Stimulated activated CD8-positive, alpha-beta memory T cell treated with anti-CD3 and anti-CD28 coated beads, Interleukin-12 subunit alpha, Interleukin-12 subunit beta, amount 100 ng/mL, for 24 hours (primary cell): ENCODE measurements at regions not wholly inside any gene's neighbourhood (a gene's known extent, or its start where the extent isn't known, plus 50 kb on each side); places are given as distances from the start of the nearest gene placed in this dataset.

Experiments
- DNase-seq: peaks from one replicate; pipeline ENCODE4 v3.0.0-alpha.2; 2020; ENCODE audit errors: extremely low read depth

DNA sequence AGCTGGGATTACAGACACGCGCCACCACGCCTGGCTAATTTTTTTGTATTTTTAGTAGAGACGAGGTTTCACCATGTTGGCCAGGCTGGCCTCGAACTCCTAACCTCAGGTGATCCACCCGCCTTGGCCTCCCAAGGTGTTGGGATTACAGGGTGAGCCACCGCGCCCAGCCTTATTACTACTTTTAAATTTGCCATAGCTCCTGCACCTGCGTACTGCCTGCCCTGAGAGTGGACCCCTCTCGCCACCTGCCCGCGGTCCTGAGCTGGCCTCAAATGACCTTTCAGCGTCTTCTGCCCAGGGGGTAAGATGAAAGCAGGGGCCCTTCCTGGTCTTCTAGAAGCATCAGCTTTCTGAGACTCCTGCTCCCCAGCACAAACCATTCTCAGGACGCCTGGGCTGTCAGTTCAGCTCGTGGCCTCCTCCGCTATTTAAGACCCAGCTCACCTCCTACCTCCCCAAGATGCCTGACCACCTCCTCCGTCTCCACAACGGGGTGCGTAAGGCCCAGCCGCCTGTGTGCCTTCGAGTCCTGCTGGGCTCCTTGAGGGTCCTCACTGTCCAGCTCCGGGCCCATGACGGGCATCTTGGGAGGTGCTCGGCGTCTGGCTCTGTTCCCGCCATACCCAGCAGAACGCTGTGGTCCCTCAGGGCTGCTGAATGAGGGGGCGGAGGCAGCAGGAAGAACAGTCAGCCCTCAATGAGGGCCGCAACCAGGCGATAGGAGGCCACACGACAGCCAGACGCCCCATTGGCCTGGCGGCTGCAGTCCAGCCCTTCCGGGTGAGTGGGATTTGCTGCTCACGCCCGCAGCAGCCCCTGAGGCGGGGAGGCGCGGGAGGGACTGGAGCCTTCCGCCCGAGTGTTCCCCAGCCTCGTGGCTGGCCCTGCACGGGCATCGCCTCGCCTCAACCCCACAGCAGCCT, 266.6 kb downstream of the TFCP2L1 start:
- no peak for DNase-seq

DNA sequence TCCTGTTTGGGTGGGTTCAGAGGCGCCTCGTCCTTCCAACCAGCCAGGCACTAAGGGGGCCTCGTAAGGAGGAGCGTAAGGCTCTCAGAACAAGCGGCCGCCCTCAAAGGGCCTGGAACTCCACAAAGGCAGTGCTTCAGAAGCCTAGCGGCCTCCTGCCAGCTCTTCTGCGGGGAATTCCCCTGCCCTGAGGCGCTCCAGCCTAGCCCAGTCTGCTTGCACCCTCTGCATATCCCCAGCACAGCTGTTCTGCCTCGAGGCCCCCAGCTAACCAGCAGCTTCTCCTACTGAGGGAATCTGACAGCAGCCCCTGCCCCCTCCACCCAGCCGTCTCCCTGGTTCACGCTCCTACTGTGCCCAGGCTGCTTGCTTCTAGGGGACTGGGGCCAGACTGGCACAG, 265.9 kb downstream of the TFCP2L1 start:
- no peak for DNase-seq

DNA sequence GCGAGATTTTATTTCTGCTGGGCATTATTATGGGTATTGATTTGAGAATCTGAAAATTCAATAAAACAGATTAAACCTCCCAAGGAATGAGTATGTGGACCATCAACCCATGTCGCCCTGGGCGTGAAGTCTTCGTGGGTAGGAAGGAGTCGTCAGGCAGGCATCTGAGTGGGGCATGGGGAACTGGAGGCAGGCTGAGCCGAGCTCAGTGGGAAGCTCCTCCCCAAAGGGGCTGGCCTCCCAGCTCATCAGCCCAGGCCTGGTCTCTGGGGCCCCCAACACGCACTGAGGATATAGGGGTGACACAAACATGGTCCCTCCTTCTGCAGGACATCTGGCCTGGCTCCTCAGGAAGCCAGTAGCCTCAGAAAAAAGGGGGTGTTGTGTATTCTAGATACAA, 265.2 kb downstream of the TFCP2L1 start:
- no peak for DNase-seq

DNA sequence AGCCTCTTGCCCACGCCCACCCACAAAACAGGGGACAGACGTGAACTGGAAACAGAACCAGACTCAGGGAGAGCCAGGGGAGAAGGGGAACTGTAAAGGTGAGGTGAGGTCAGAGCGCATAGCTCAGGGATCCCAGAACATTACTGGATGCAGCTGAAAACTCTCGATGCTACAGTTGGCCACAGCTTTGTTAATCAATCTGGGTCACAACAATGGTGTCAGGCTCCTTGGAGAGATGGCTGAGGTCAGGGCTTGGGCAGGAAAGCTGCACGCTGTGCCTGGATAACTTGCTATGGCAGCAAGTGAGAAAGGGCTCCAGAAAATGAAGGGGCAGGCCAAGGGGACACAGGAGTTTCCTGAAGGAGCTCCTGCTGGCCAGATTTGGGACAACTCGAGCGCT, 263.3 kb downstream of the TFCP2L1 start:
- no peak for DNase-seq

DNA sequence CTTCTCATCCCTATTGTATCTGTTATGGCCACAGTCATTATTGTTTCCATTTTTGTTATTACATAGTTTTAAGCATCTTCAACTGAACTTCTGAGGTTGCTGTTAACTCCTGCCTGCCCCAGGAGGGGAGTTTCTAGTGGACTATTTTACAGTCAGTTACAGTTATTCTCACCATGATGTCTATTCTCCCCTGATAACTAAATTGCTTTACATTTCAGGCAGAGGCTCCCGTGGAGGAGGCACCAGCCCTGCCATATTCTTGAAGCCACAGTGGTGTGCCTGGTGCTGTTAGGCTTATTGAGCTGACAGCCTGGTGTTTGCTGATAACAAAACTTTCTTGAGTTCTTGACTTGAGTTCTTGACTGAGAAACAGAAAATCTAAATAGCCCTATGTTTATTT, 256.4 kb downstream of the TFCP2L1 start:
- no peak for DNase-seq

DNA sequence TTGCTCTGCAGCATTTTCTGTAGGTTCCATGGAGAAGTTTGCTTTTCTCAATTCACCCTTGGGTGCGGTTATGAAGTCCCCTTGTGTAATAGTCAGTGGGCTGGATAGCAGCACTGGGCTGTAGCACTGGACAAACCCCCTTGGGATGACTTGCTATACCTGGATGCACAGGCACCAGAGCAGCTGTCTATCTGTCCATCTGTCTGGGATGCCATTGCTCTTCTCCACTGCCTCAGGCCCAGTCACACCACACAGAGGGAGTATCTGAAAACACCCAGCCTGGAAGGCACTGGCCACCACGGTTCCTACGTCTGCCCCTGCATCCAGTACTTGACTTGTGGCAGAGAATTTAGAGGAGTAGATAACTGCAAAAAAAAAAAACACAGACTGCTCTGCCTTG, 254.5 kb downstream of the TFCP2L1 start:
- no peak for DNase-seq

DNA sequence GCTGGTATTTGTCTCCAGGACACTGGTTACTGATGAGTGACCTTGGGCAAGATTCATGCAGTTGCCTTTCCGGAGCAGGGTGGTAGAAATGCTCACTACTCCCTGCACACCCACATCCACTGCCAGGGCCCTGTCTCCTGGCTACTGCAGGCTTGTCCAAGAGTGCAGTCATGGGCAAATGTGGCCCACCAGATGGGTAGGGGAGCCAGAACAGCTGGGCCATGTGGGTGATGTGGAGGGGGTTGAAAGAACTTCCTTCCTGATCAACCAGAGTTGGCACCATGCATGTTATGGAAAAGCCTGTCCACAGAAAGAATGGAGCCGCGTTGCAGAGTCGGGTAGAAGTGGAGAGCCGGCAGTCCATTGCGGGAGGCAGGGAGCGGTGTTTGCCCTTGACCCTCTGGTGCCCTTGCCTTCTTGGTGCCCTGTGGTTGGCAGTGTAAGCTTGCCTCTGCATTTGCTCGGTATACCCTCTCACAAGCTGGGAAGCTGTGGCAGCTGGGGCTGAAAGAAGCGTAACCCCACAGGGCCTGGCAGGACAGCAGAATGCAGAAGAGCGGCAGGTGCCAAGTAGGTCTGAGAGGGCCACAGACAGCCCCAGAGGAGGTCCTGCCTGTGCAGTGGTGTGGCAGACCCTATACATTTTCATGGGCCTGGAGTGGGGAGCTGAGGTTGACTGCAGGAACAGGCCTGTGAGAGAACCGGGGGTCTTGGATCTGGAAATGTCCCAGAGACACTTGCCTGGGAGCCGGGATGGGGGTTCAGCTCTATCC, 253.2 kb downstream of the TFCP2L1 start:
- DNase-seq: no peak

DNA sequence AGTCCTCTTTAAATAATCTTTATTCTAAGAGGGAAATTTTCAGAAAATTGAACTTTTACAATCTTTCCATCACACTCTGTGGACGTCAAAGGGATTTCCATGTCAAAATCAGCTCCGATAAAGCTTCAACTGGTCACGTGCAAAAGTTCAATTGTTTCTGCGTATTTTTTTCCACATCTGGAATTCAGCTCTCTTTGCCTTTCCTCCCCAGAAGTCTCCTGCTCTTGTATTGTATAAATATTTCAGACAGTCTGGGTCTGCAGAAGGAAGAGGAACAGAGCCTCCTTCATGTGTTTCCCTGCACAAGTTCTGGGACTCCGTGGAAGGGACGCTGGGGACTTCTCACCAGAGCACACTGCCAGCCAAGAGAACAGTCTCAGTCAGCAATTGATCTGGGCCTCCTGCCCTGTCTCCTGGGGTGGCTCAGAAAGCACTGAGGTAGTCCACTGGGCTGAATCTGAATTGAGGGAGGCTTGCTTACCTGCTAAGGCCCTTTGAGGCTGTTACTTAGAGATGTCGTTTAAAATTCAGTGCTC, 251.5 kb downstream of the TFCP2L1 start:
- no peak for DNase-seq

DNA sequence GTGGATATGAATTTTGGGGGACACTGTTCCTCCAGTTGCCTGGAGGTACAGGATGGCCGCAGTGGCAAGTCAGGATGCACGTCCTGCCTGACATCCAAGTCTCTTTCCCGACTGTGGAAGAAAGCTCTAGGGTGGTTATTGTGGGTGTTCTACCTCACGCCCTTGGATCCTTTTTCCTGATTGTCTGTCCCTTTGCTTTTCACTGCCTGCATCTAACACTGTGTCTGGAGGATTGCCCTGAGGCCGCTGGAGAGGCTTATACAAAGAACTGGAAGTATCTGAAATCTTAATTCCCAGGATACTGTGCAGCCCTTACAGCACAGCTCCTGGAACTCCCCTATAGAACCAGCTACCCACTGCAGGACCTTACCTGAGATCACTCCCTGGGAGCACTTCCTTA, 250.5 kb downstream of the TFCP2L1 start:
- no peak for DNase-seq

DNA sequence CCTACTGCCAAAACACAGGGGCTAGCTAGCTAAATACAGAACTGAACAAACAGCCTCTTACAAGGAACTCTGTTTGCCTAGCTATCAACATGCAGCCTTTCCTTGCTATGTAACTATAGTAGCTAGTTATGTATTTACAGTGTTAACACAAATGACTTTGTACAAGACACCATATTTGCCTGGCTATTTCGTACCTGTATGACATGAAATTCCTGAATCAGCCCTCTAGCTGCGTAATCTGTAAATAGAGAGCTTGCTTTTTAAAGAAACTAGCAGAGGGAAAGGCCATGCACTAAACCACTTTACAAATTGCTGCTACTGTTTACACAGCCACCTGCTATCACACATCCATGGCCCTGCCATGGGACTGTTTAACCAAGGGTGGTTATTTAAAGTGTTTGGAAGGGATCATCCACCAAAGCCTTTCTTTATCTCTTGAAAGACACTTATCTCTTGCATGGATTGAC, 248.7 kb downstream of the TFCP2L1 start:
- DNase-seq: no peak

DNA sequence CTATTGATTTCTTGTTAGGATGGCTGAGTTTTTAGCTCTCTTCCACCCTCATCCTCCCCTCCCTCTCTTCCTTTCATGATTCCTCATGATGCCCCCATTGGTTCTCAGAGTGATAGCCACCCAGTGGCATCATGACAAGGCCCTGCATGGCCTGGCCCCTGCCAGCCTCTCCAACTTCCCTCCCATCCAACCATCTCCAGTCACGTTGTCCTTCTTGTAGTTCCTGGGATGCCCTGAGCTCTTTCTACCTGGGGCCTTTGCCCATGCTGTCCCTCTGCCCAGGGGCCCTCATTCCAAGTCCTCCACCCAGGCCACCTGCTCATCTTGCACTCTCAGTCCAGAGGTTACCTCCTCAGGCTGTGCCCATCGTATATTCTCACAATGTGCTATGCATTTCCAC, 247.5 kb downstream of the TFCP2L1 start:
- DNase-seq: no peak

DNA sequence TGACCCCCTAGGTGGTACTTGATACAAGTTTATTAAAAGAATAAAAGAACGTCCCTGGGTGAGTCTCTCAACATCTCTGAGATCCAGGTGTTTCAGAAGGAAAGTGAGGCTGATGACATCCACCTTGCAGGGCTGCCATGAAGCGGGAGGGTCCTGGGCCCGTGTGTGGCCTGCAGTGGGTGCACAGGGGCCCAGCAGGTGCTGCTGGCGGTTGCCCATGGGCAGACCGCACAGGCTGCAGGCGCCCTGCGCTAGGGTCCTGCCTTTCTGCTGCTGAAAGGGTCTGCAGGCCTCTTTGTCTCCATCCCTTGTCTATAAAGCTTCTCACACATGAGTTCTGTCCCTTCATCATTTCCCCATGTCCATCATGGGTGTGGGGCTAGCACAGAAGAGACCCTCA, 247.0 kb downstream of the TFCP2L1 start:
- DNase-seq: no peak

DNA sequence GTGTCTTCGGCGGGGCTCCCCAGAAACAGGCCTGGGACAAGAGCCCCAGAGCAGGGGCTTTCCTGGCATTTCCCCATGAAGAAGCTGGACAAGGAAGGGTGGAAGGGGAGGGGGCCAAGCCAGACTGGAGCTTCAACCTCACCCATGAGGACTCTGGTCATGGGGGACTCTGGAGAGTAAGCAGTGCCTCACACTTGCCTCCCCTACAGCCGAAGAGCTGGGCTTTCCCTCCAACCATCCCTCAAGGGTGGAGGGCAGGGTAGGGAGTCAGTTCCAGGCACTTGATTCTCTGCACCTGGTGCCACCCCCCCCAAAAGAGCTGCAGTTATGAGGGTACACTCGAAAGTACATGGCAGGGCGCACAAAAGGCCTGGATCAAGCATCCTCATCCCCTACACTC, 246.6 kb downstream of the TFCP2L1 start:
- no peak for DNase-seq

DNA sequence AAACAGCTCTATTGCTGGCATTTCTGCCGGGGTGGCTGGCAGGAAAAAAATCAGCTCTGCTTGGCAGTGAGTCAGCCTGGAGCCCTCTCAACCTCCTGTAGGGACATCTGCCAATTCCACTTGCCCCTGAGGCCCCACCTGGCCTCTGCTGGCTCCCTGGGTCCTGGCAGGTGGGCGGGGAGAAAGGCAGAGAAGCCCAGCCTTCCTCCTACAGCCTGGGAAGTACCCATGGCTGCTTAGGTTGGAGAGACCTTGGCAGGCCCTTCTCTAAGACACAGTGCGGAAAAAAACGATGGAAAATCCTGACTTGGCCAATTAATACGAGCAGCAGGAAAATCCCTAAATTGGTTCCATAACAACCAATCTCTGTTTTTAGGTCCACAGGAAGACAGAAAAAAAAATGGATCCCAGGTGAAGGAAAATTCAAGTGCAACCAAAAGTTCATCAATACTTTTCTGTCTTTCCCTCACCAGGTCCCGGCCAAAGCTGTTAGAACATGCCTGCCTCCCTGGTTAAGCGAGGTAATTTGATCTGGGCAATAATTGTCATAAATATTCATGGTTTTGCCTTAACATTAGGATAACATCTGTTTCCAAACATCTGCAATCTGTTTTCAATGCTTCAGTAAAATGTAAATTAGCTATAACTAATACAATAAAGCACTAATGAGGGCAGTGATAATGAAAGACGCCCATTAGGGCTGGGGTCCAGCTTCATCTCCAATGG, 245.9 kb downstream of the TFCP2L1 start:
- DNase-seq: no peak

DNA sequence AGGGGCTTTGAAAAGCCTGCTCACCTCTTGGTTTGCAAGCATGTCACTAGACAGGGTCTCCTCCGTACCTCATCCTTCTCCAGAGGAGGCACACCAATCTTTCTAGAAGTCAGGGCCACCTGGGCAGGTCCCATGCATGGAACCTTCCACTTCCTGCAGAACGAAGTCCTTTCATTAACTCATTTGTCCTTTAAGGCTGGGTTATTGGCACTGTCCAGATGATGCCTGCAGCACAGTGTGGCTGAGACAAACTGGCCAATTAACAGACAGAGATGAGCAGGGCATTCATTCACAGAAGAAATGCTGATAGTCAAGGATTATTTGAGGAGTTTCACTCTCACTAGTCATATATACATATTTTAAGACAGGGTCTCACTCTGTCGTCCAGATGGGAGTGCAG, 245.3 kb downstream of the TFCP2L1 start:
- DNase-seq: no peak

DNA sequence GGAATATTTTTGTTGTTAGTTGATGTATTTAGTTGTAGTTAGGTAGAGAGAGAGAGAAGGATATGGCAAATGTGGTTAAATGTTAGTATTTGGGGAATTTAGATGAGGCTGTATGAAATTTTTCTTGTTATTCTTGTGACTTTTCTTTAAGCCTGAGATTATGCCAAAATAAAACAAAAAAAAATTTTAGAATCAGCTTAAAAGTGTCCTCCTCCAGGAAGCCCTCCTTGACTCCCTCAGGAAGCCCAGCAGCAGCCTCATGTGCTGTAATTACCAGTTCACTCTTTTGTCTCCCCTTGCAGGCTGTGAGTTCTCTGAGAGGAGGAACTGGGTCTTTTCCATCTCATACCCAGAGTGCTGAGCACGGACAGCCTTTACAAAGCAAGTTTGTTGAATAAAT, 243.5 kb downstream of the TFCP2L1 start:
- no peak for DNase-seq

DNA sequence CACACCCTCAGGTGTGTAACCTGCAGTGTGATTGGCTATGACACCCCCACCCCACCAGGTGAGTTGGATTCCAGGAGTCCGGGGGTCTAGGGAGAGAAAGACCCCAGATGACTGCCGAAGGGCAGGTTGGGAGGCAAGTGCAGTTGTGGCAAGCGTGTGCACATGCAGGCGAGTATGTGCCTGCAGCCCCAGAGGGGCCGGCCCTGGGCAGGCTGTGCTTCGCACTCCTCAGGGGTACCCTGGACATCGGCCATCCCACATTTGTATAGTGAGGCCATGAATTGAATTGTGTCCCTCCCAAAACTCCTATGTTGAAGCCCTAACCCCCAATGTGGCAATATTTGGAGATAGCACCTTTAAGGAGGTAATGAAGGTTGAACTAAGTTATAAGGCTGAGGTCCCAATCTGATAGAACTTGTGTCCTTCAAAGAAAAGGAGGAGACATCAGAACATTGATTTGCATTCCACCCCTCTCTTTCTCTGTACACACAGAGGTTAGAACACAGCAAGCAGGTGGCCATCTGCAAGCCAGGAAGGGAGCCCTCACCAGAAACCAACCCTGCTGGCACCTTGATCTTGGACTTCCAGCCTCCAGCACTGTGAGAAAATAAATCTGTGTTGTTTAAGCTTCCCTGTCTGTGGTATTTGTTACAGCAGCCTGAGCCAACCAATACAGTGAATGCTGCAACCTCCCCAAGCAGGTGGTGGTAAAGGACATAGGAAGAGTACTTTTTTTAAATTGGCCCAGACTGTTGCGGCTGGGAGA, 241.8 kb downstream of the TFCP2L1 start:
- no peak for DNase-seq

DNA sequence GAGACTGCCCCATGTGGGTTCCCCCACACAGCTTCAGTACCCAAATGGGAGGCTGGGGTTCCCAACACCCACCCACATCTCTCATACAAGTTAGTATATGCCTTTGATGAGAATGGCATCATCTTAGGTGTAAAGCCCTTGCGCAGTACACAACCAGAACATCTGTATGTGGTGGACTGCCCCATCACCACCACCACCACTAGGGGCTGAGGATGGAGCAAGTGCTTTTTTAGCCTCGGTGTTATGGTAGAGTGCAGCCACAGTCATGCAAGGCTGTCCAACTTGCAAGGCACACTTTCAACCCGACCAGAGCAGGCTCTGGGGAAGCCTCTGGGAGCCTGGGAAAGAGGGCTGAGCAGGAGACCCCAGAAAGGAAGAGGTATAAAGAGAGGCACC, 241.2 kb downstream of the TFCP2L1 start:
- DNase-seq: no peak

DNA sequence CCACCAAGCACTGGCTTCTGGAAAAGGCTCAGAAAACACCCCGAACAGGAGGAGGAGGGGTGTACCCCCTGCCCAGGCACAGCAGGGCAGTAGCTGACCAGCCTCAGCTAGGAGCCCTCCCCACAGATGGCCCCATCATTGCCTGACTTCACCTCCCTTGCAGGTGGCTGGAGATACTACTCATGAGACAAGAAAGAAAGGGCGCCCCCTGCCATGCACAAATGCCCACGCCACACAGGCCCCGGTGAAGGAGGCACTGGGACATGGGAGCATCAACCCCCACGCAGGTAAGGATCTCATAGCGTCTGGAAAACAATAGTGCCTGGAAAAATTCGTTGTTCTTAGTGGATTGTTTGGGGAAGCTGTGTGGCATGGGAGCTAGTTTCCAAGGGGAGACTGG, 240.6 kb downstream of the TFCP2L1 start:
- no peak for DNase-seq

DNA sequence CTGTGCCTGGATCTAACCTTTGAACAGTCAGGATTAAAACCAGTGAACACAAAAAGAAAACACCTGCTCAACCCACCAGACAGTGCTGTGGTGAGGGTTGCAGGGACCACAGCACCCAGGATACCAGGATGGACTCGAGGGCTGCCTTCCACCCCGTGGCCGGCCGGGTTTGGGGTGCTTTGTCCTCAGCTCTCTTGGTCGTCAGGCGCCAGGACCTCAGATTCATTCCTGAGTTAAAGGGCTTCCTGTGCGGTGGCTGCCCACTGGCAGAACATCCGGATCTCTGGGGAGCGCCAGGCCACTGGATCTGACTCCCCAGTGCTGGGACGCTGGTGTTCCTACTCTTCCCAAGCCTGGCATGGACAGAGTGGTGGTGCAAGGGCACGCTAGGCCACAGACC, 239.8 kb downstream of the TFCP2L1 start:
- DNase-seq: no peak

DNA sequence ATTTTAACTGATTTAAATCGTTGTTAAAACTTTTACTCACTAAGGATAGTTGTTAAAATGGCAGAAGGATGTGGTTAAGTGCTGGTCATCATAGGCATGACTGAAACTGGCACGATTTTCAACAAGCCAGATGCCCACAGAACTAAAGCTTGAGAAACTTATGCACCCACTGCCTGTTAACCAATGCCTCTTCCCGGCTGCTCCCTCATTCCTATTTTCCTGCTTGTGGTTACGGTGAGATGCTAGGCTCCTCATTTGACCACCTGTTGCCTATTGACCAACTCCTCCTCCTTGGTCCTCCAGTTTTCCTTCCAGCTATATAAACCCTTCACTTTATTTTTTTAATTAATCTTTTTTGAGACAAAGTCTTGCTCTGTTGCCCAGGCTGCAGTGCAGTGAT, 238.7 kb downstream of the TFCP2L1 start:
- DNase-seq: no peak
